PC-9 (cell line): ENCODE measurements at regions not wholly inside any gene's neighbourhood (a gene's known extent, or its start where the extent isn't known, plus 50 kb on each side); places are given as distances from the start of the nearest gene placed in this dataset.

Experiments
- BruUV-seq: library from RNA; stranded (reverse); fragments of 400-500 nt; replicated peaks from 2 replicates; lab custom pipeline; 2021; lab: Mats Ljungman, UMichigan
- CTCF ChIA-PET: fragments of 300-600 bp; sonication (Branson Sonifier 250); formaldehyde crosslinking; loops from one replicate; lab custom pipeline; 2022; ENCODE audit warnings: antibody characterized with exemption; lab: Charles Lee
- POLR2A ChIA-PET: fragments of 300-600 bp; sonication (Branson Sonifier 250); formaldehyde crosslinking; loops from one replicate; lab custom pipeline; 2022; ENCODE audit warnings: antibody characterized with exemption; ENCODE audit not compliant: unreplicated experiment; lab: Charles Lee
- DNase-seq, 2 experiments: peaks; one replicate each; pipeline versions ENCODE4 v3.0.0 to v3.0.0-alpha.2; 2015 to 2022; ENCODE audit warnings: mixed read lengths in 1 of 2
- H2AFZ ChIP-seq: fragments of 200-600 bp; sonication (generic); 2 replicates; pipeline ENCODE4 v1.8.1; 2017; ENCODE audit warnings: antibody characterized with exemption
- H3F3A ChIP-seq: fragments of 200-600 bp; sonication (generic); 2 replicates; pipeline ENCODE4 v1.8.1; 2017; ENCODE audit warnings: antibody characterized with exemption, mild to moderate bottlenecking, low read depth; ENCODE audit not compliant: insufficient read depth
- H3K27ac ChIP-seq: fragments of 200-600 bp; sonication (generic); 2 replicates; pipeline ENCODE4 v1.6.1; 2016; ENCODE audit warnings: mixed run types
- H3K27me3 ChIP-seq: fragments of 200-600 bp; sonication (generic); 2 replicates; pipeline ENCODE4 v1.6.1; 2016; ENCODE audit warnings: low read depth, mixed run types; ENCODE audit not compliant: insufficient read depth
- H3K36me3 ChIP-seq: fragments of 200-600 bp; sonication (generic); 2 replicates; pipeline ENCODE4 v1.6.1; 2016; ENCODE audit warnings: low read depth, mixed run types
- H3K4me1 ChIP-seq: fragments of 200-600 bp; sonication (generic); replicated peaks from 2 replicates; pipeline ENCODE4 v1.6.1; 2016; ENCODE audit warnings: mixed run types; ENCODE audit not compliant: insufficient read depth
- H3K4me2 ChIP-seq: fragments of 200-600 bp; sonication (generic); 2 replicates; pipeline ENCODE4 v1.6.1; 2017; ENCODE audit warnings: mixed run types
- H3K4me3 ChIP-seq: fragments of 200-600 bp; sonication (generic); 2 replicates; pipeline ENCODE4 v1.6.1; 2016; ENCODE audit warnings: mixed run types
- H3K79me2 ChIP-seq: fragments of 200-600 bp; sonication (generic); 2 replicates; pipeline ENCODE4 v1.6.1; 2017; ENCODE audit warnings: low read depth, mixed run types
- H3K9me2 ChIP-seq: fragments of 200-600 bp; sonication (generic); 2 replicates; pipeline ENCODE4 v1.8.1; 2017; ENCODE audit warnings: mild to moderate bottlenecking; ENCODE audit not compliant: insufficient read depth
- H3K9me3 ChIP-seq: fragments of 200-600 bp; sonication (generic); 2 replicates; pipeline ENCODE4 v1.8.1; 2016; ENCODE audit warnings: low read depth; ENCODE audit not compliant: insufficient read depth
- H4K20me1 ChIP-seq: fragments of 200-600 bp; sonication (generic); 2 replicates; pipeline ENCODE4 v1.8.1; 2017; ENCODE audit not compliant: insufficient read depth
- CTCF ChIP-seq: fragments of 200-600 bp; sonication (generic); conservative IDR thresholded peaks from 2 replicates; pipeline ENCODE4 v1.6.1; 2017; ENCODE audit warnings: mixed run types, antibody characterized with exemption, mild to moderate bottlenecking, moderate library complexity
- EZH2 ChIP-seq: fragments of 200-600 bp; sonication (generic); IDR thresholded peaks from 2 replicates; pipeline ENCODE4 v1.8.0; 2017; ENCODE audit warnings: antibody characterized with exemption, low read depth
- intact Hi-C: fragments of 100-400 bp; cut with micrococcal nuclease; formaldehyde crosslinking; loops from one replicate; pipeline ENCODE4 v1.10.0; 2022; ENCODE audit not compliant: unreplicated experiment

GRCh38 chr2:204494681-204495080, 50.6 kb upstream of the PARD3B start:
- Histone ChIP-seq H3K4me2 (no peak overlapping the region), H3K4me1 (no peaks in the 10 kb centered on the region), H3K9me2 (no peaks in the 10 kb centered on the region), H3K4me3 (no peak overlapping the region), H3F3A (no peaks in the 10 kb centered on the region), H3K27me3 (no peaks in the 10 kb centered on the region), H2AFZ (no peak overlapping the region), H4K20me1 (no peaks in the 10 kb centered on the region), H3K9me3 (no peaks in the 10 kb centered on the region), H3K36me3 (no peaks in the 10 kb centered on the region), H3K79me2 (no peaks in the 10 kb centered on the region), H3K27ac (no peak overlapping the region)
- ChIA-PET CTCF (no interaction called here), POLR2A (no interaction called here)
- no peak for DNase-seq
- BruUV-seq = no TSS peak
- intact Hi-C loops = no loop called here
- TF ChIP-seq CTCF (no peak), EZH2 (no peak)

DNA sequence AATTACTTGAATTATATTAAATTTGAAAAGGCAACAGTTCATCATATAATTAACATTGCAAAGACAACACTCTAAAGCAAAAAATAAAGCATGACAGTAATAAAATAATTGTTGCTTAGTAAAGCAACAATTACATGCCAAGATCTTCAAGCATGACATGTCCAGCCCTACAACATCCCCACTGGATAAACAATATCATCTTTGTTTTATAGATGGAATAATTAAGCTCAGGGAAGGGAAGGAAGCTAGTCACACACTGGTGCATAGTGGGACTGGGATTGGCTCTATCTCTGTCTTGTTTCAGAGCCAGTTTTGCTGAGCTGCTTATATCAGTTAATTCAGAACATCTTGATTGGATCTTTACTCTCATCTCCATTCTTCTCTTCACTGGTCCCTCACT, 49.9 kb upstream of the PARD3B start:
- Histone ChIP-seq H3K36me3 (no peaks in the 10 kb centered on the region), H4K20me1 (no peaks in the 10 kb centered on the region), H3K9me3 (no peaks in the 10 kb centered on the region), H3K4me3 (no peak overlapping the region), H2AFZ (no peak overlapping the region), H3K4me1 (no peaks in the 10 kb centered on the region), H3K9me2 (no peaks in the 10 kb centered on the region), H3K4me2 (no peak overlapping the region), H3K79me2 (no peaks in the 10 kb centered on the region), H3K27ac (no peak overlapping the region), H3F3A (no peaks in the 10 kb centered on the region), H3K27me3 (no peaks in the 10 kb centered on the region)
- ChIA-PET POLR2A (no interaction called here), CTCF (no interaction called here)
- no TSS peak for BruUV-seq
- DNase-seq = no peak
- intact Hi-C loops = no loop called here
- TF ChIP-seq EZH2 (no peak), CTCF (no peak)
